Endothelial cell of umbilical vein (primary cell): ENCODE measurements at regions not wholly inside any gene's neighbourhood (a gene's known extent, or its start where the extent isn't known, plus 50 kb on each side); places are given as distances from the start of the nearest gene placed in this dataset.

Source experiments
- BruUV-seq: library from RNA; stranded (reverse); fragments of 400-500 nt; replicated peaks from 2 replicates; lab custom pipeline; 2021; lab: Mats Ljungman, UMichigan
- CTCF ChIA-PET: fragments of 300-600, 350-600 bp; sonication (Branson Sonifier 250); formaldehyde crosslinking; loops from one replicate; lab custom pipeline; 2021; ENCODE audit warnings: antibody characterized with exemption, inconsistent platforms; lab: Charles Lee
- POLR2A ChIA-PET: fragments of 300-600, 350-600 bp; sonication (Branson Sonifier 250); formaldehyde crosslinking; loops from one replicate; lab custom pipeline; 2021; ENCODE audit warnings: antibody characterized with exemption, inconsistent platforms; lab: Charles Lee
- DNase-seq: peaks from one replicate; pipeline ENCODE4 v3.0.0-alpha.2; 2011; ENCODE audit warnings: low read depth, low spot score
- FAIRE-seq: peaks from 2 replicates; lab custom pipeline; 2011; peaks lifted over from hg19 to GRCh38; lab: Jason Lieb, UNC
- H2AFZ ChIP-seq: 2 replicates; pipeline ENCODE4 v1.6.0; 2012; ENCODE audit warnings: low read depth, low read length, control low read depth, inconsistent platforms
- H3K27ac ChIP-seq: 2 replicates; pipeline ENCODE4 v1.5.1; 2011; ENCODE audit warnings: low read depth, mild to moderate bottlenecking, control low read depth, low read length, moderate library complexity; ENCODE audit not compliant: insufficient read depth
- H3K27me3 ChIP-seq, 2 experiments: 2 replicates each; pipeline versions ENCODE4 v1.6.0 to v1.6.1; 2011; ENCODE audit warnings: low read length in 2 of 2, mixed read lengths in 1 of 2; ENCODE audit not compliant: control insufficient read depth in 2 of 2, insufficient read depth in 2 of 2
- H3K36me3 ChIP-seq, 2 experiments: 2 replicates in 1 of 2; 3 replicates in 1 of 2; pipeline ENCODE4 v1.5.1; 2011; ENCODE audit warnings: low read length in 2 of 2, mild to moderate bottlenecking in 1 of 2, moderate library complexity in 1 of 2; ENCODE audit not compliant: control insufficient read depth in 2 of 2, insufficient read depth in 2 of 2; ENCODE audit errors: extremely low read depth in 1 of 2
- H3K4me1 ChIP-seq: 3 replicates; pipeline ENCODE4 v1.5.1; 2011; ENCODE audit warnings: mild to moderate bottlenecking, low read length; ENCODE audit not compliant: control insufficient read depth, insufficient read depth; ENCODE audit errors: extremely low read depth
- H3K4me2 ChIP-seq: 2 replicates; pipeline ENCODE4 v1.6.1; 2011; ENCODE audit warnings: low read length, control low read depth, mixed read lengths; ENCODE audit not compliant: insufficient read depth
- H3K4me3 ChIP-seq, 3 experiments: fragments of 200-600 bp in 1 of 3; sonication (generic), shearing (Covaris generic) in 1 of 3; replicated peaks in 1 of 3; 2 replicates each; pipeline ENCODE4 v1.5.1; 2011 to 2016; ENCODE audit warnings: control low read depth in 3 of 3, low read length in 3 of 3, mild to moderate bottlenecking in 2 of 3, inconsistent platforms in 1 of 3, low read depth in 1 of 3, moderate library complexity in 1 of 3; ENCODE audit not compliant: insufficient read depth in 1 of 3
- H3K79me2 ChIP-seq: 2 replicates; pipeline ENCODE4 v1.6.0; 2012; ENCODE audit warnings: low read length, inconsistent platforms; ENCODE audit not compliant: control insufficient read depth, insufficient read depth
- H3K9ac ChIP-seq: replicated peaks from 2 replicates; pipeline ENCODE3; 2011; ENCODE audit warnings: low read length, control low read depth; ENCODE audit not compliant: insufficient read depth; ENCODE audit errors: extremely low read depth
- H3K9me1 ChIP-seq: replicated peaks from 3 replicates; pipeline ENCODE4 v1.6.0; 2011; ENCODE audit warnings: mild to moderate bottlenecking, low read length; ENCODE audit not compliant: control insufficient read depth, insufficient read depth; ENCODE audit errors: extremely low read depth
- H3K9me3 ChIP-seq: replicated peaks from 2 replicates; pipeline ENCODE4 v1.5.1; 2012; ENCODE audit warnings: low read length, inconsistent platforms; ENCODE audit not compliant: control insufficient read depth, insufficient read depth
- H4K20me1 ChIP-seq: replicated peaks from 2 replicates; pipeline ENCODE3; 2011; ENCODE audit warnings: mild to moderate bottlenecking, low read length; ENCODE audit not compliant: control insufficient read depth, insufficient read depth; ENCODE audit errors: extremely low read depth
- CTCF ChIP-seq, 2 donors: IDR thresholded peaks; 1 replicate in 1 of 2; 2 replicates in 1 of 2; pipeline ENCODE4 v1.5.1; 2011; ENCODE audit warnings: low read length in 2 of 2, mild to moderate bottlenecking in 2 of 2, moderate library complexity in 2 of 2, control low read depth in 1 of 2, inconsistent platforms in 1 of 2, low read depth in 1 of 2; ENCODE audit not compliant: insufficient read depth in 1 of 2; ENCODE audit errors: extremely low read depth in 1 of 2
- EZH2 ChIP-seq: IDR thresholded peaks from 2 replicates; pipeline ENCODE4 v1.6.1; 2012; ENCODE audit warnings: borderline replicate concordance, low read depth, mild to moderate bottlenecking, moderate library complexity, low read length, inconsistent platforms; ENCODE audit not compliant: severe bottlenecking
- FOS ChIP-seq: IDR thresholded peaks from 2 replicates; pipeline ENCODE4 v1.6.1; 2011; ENCODE audit warnings: mild to moderate bottlenecking, low read length, moderate library complexity, borderline replicate concordance; ENCODE audit not compliant: insufficient read depth
- GATA2 ChIP-seq: IDR thresholded peaks from 2 replicates; pipeline ENCODE4 v1.7.0; 2011; ENCODE audit warnings: low read depth, mild to moderate bottlenecking, moderate library complexity, mixed read lengths, low read length; ENCODE audit not compliant: insufficient read length, insufficient read depth
- JUN ChIP-seq: IDR thresholded peaks from 2 replicates; pipeline ENCODE4 v1.6.1; 2011; ENCODE audit warnings: borderline replicate concordance, low read depth; ENCODE audit not compliant: insufficient read length, insufficient read depth
- MAX ChIP-seq: IDR thresholded peaks from 2 replicates; pipeline ENCODE4 v1.6.1; 2011; ENCODE audit not compliant: insufficient read depth, insufficient read length
- MYC ChIP-seq: IDR thresholded peaks from one replicate; pipeline ENCODE4 v1.6.1; 2011; ENCODE audit warnings: mild to moderate bottlenecking, low read depth, low read length
- POLR2A ChIP-seq: IDR thresholded peaks from 2 replicates; pipeline ENCODE4 v1.6.1; 2012; ENCODE audit warnings: low read depth, mild to moderate bottlenecking, control low read depth, low read length
- POLR2AphosphoS5 ChIP-seq: IDR thresholded peaks from 2 replicates; pipeline ENCODE4 v1.6.1; 2012; ENCODE audit warnings: low read depth, mild to moderate bottlenecking, control low read depth, low read length, moderate library complexity; ENCODE audit not compliant: insufficient read depth
- dilution Hi-C: fragments of 300-500 bp; cut with MboI; formaldehyde crosslinking; loops from one replicate; pipeline ENCODE4 v1.15.0; 2019; ENCODE audit warnings: low sequenced_read_pairs; ENCODE audit not compliant: extremely low pct_ligation_motif_present
- intact Hi-C: fragments of 100-400 bp; cut with micrococcal nuclease; formaldehyde crosslinking; loops from one replicate; pipeline ENCODE4 v1.10.0; 2022

- no peaks in the 10 kb centered on the region for H3K27me3 ChIP-seq
- H4K20me1 ChIP-seq, result no peaks in the 10 kb centered on the region
- no peaks in the 10 kb centered on the region for H3K36me3 ChIP-seq
- FAIRE-seq (no peak), DNase-seq (no peak)
- peaks cover 3% of the 10 kb centered on the region for H3K4me1 ChIP-seq
- no peak overlapping the region for H2AFZ ChIP-seq
- TF ChIP-seq JUN (no peak), POLR2AphosphoS5 (no peak), MAX (no peak), EZH2 (no peak), MYC (no peak), FOS (no peak)
- ChIA-PET POLR2A (no interaction called here), CTCF (interaction anchor here (1.0 to 1.6 kb wide), 2 partner anchors 10 to 138 kb away, joined by 5 to 6 read pairs; no protein-coding TSS in a partner anchor)
- H3K9ac ChIP-seq, result no peak overlapping the region
- no peak overlapping the region for H3K27ac ChIP-seq
- no TSS peak for BruUV-seq
- H3K79me2 ChIP-seq, result no peaks in the 10 kb centered on the region
- no peaks in the 10 kb centered on the region for H3K9me1 ChIP-seq
- dilution Hi-C loops, result no loop called here
- intact Hi-C loops, result no loop called here
- H3K4me2 ChIP-seq, result no peak overlapping the region
- no peak overlapping the region for H3K4me3 ChIP-seq
- no peaks in the 10 kb centered on the region for H3K9me3 ChIP-seq
These were observed 165.7 kb downstream of the YIPF5 start for GRCh38 chr5:144004751-144005150.

GRCh38 chr5:144009116-144009515 lies 161.3 kb downstream of the YIPF5 start:
- H3K9ac ChIP-seq, result no peak overlapping the region
- H3K4me3 ChIP-seq, result no peak overlapping the region
- no peak for FAIRE-seq
- H4K20me1 ChIP-seq, result no peaks in the 10 kb centered on the region
- no peak for TF ChIP-seq MAX
- TF ChIP-seq FOS, result no peak
- TF ChIP-seq GATA2, result no peak
- TF ChIP-seq POLR2A, result no peak
- no peak for TF ChIP-seq JUN
- TF ChIP-seq CTCF (IDR thresholded peaks at IDR 0.05; ENCODE audit: extremely low read depth in 1 of 2, insufficient read depth in 1 of 2, low read depth in 1 of 2, low read length in 2 of 2), result no peak
- no peak for TF ChIP-seq EZH2
- TF ChIP-seq MYC, result no peak
- TF ChIP-seq POLR2AphosphoS5, result no peak
- H3K4me2 ChIP-seq, result no peak overlapping the region
- no peak for DNase-seq
- no peaks in the 10 kb centered on the region for H3K79me2 ChIP-seq
- POLR2A ChIA-PET, result no interaction called here
- H3K27me3 ChIP-seq, result no peaks in the 10 kb centered on the region
- H3K27ac ChIP-seq, result no peak overlapping the region
- no peak overlapping the region for H2AFZ ChIP-seq
- no TSS peak for BruUV-seq
- H3K9me1 ChIP-seq, result no peaks in the 10 kb centered on the region
- no peaks in the 10 kb centered on the region for H3K9me3 ChIP-seq
- intact Hi-C loops, result no loop called here
- H3K36me3 ChIP-seq, result no peaks in the 10 kb centered on the region
- no peaks in the 10 kb centered on the region for H3K4me1 ChIP-seq
- dilution Hi-C loops, result no loop called here
- CTCF ChIA-PET, result interaction anchor here (0.9 kb wide), 1 partner anchor 22 kb away, joined by 3 read pairs; no protein-coding TSS in a partner anchor
